GM21367 (cell line): ENCODE measurements at regions not wholly inside any gene's neighbourhood (a gene's known extent, or its start where the extent isn't known, plus 50 kb on each side); places are given as distances from the start of the nearest gene placed in this dataset.
"Not testable (repeated sequence)": the region's sequence is repeated elsewhere in the genome, so short reads cannot be mapped to it uniquely, and the experiment has no call there.

Source experiments
- ATAC-seq: cut with Tn5 transposase; IDR thresholded peaks from one replicate; pipeline ENCODE4 v1.9.1; 2021; ENCODE audit not compliant: unreplicated experiment

- ATAC-seq = no peak
These were observed 826.2 kb downstream of the CDH8 start for GRCh38 chr16:61210076-61210475.

- ATAC-seq = no peak
These were observed 841.2 kb downstream of the CDH8 start for GRCh38 chr16:61195006-61195405.

- no peak for ATAC-seq
These were observed 841.7 kb downstream of the CDH8 start for GRCh38 chr16:61194573-61194972.

- no peak for ATAC-seq
These were observed 853.8 kb downstream of the CDH8 start for GRCh38 chr16:61182391-61182790.

- no peak for ATAC-seq
These were observed 854.3 kb downstream of the CDH8 start for GRCh38 chr16:61181982-61182381.

GRCh38 chr16:61179561-61179960, 856.7 kb downstream of the CDH8 start:
- ATAC-seq = no peak

GRCh38 chr16:61165797-61166196, 870.4 kb downstream of the CDH8 start:
- ATAC-seq = no peak

GRCh38 chr16:61150351-61150750, 885.9 kb downstream of the CDH8 start:
- no peak for ATAC-seq

- ATAC-seq = no peak
These were observed 886.5 kb downstream of the CDH8 start for GRCh38 chr16:61149709-61150108.

- ATAC-seq = no peak
These were observed 887.3 kb downstream of the CDH8 start for GRCh38 chr16:61148930-61149329.

- no peak for ATAC-seq
These were observed 889.8 kb downstream of the CDH8 start for GRCh38 chr16:61146429-61146828.

- ATAC-seq = no peak
These were observed 904.8 kb downstream of the CDH8 start for GRCh38 chr16:61131447-61131846.

- ATAC-seq = no peak
These were observed 907.5 kb downstream of the CDH8 start for GRCh38 chr16:61128545-61129323.

- ATAC-seq = no peak
These were observed 930.7 kb downstream of the CDH8 start for GRCh38 chr16:61105544-61105943.

- no peak for ATAC-seq
These were observed 937.7 kb downstream of the CDH8 start for GRCh38 chr16:61098505-61098904.

GRCh38 chr16:61091300-61091699, 944.9 kb downstream of the CDH8 start:
- not testable (repeated sequence) for ATAC-seq

GRCh38 chr16:61083711-61084110, 952.5 kb downstream of the CDH8 start:
- no peak for ATAC-seq

GRCh38 chr16:61074324-61074723, 961.9 kb downstream of the CDH8 start:
- no peak for ATAC-seq

- ATAC-seq = no peak
These were observed 978.6 kb downstream of the CDH8 start for GRCh38 chr16:61057635-61058034.

GRCh38 chr16:61050547-61050946, 985.7 kb downstream of the CDH8 start:
- ATAC-seq = no peak

GRCh38 chr16:61045931-61046330, 990.3 kb downstream of the CDH8 start:
- no peak for ATAC-seq

- ATAC-seq = no peak
These were observed 993.5 kb downstream of the CDH8 start for GRCh38 chr16:61042737-61043136.

GRCh38 chr16:61030616-61031015, 1005.6 kb downstream of the CDH8 start:
- ATAC-seq = no peak
